ENCODE measurements at regions not wholly inside any gene's neighbourhood (a gene's known extent, or its start where the extent isn't known, plus 50 kb on each side); places are given as distances from the start of the nearest gene placed in this dataset.

DNA sequence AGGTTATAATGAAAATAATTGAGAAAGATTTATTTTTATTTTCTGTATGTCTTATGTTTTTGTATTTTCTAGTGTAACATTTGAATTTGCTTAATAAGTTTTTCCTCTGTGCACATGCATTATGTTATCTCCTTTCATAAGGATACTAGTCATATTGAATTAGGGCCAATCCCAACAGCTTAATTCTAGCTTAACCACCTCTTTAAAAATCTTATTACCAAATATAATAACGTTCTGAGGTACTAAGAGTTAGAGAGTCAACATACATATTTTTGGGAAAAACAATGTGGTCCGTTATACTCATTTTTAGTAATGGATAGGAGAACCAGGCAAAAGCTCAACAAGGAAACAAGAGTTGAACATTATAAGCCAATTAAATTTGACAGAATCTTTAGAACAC is 845.6 kb upstream of the SEL1L start:
- H3K4me3 ChIP-seq (ENCODE audit: low read depth, low read length): no peak overlapping the region
- no peaks in the 10 kb centered on the region for H3K79me2 ChIP-seq
- no peaks in the 10 kb centered on the region for H3K36me3 ChIP-seq (ENCODE audit: control insufficient read depth, insufficient read depth, low read length)
- H3K4me2 ChIP-seq (ENCODE audit: low read length): no peak overlapping the region
- no peak overlapping the region for H2AFZ ChIP-seq
- no peaks in the 10 kb centered on the region for H3K9me3 ChIP-seq (ENCODE audit: control insufficient read depth, low read length)
- TF ChIP-seq, protein P1, sequence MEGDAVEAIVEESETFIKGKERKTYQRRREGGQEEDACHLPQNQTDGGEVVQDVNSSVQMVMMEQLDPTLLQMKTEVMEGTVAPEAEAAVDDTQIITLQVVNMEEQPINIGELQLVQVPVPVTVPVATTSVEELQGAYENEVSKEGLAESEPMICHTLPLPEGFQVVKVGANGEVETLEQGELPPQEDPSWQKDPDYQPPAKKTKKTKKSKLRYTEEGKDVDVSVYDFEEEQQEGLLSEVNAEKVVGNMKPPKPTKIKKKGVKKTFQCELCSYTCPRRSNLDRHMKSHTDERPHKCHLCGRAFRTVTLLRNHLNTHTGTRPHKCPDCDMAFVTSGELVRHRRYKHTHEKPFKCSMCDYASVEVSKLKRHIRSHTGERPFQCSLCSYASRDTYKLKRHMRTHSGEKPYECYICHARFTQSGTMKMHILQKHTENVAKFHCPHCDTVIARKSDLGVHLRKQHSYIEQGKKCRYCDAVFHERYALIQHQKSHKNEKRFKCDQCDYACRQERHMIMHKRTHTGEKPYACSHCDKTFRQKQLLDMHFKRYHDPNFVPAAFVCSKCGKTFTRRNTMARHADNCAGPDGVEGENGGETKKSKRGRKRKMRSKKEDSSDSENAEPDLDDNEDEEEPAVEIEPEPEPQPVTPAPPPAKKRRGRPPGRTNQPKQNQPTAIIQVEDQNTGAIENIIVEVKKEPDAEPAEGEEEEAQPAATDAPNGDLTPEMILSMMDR (IDR thresholded peaks at IDR 0.05): no peak
- no peaks in the 10 kb centered on the region for H3K27me3 ChIP-seq (ENCODE audit: control insufficient read depth, insufficient read depth, low read length)
- H3K27ac ChIP-seq: no peak overlapping the region
- H3K9ac ChIP-seq: no peak overlapping the region
- H3K4me1 ChIP-seq: no peaks in the 10 kb centered on the region

DNA sequence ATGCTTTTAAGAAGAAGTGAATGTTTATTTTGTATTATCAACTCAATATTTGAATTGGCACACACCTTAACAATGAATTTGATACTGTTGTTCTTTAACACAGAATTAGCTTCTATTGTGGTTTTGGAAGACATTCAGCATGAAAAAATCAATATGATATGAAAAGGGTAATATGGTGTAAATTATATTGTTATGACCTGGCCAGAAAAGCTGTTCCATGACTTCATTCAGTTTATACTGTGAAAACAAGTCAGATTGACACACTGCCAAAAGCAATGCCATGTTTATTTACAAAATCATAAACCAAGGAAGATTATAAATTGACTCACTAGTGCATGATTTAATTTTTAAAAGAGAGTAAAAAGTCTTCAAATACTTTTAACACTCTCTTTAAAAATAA is 851.4 kb upstream of the SEL1L start:
- no peaks in the 10 kb centered on the region for H3K9me3 ChIP-seq (ENCODE audit: control insufficient read depth, low read length)
- no peak overlapping the region for H3K9ac ChIP-seq
- no peaks in the 10 kb centered on the region for H3K36me3 ChIP-seq (ENCODE audit: control insufficient read depth, insufficient read depth, low read length)
- TF ChIP-seq, protein P1 (IDR thresholded peaks at IDR 0.05): no peak
- H3K27ac ChIP-seq: no peak overlapping the region
- H3K4me1 ChIP-seq: no peaks in the 10 kb centered on the region
- H3K27me3 ChIP-seq (ENCODE audit: control insufficient read depth, insufficient read depth, low read length): no peaks in the 10 kb centered on the region
- no peaks in the 10 kb centered on the region for H3K79me2 ChIP-seq
- no peak overlapping the region for H3K4me2 ChIP-seq (ENCODE audit: low read length)
- no peak overlapping the region for H3K4me3 ChIP-seq (ENCODE audit: low read depth, low read length)
- no peak overlapping the region for H2AFZ ChIP-seq

DNA sequence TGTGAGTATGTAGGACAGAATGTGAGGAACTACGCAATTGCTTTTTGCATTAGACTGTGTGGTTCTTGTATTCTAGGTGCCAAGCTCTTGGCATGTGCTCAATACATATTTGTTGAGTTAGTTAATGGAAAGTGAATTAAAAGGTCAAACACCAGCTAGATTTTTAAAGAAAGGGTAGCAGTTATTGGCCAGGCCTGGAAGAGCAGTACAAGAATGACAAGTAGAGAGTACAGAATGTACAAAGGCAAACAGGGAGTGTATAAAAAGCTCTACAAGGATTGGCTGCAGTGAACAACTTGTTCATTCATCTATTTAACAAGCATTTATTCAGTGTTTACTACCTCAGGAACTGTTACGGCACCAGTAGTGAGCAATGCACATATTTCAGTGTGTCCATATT is 854.0 kb upstream of the SEL1L start:
- H3K36me3 ChIP-seq (ENCODE audit: control insufficient read depth, insufficient read depth, low read length): no peaks in the 10 kb centered on the region
- H3K27me3 ChIP-seq (ENCODE audit: control insufficient read depth, insufficient read depth, low read length): no peaks in the 10 kb centered on the region
- no peaks in the 10 kb centered on the region for H3K4me1 ChIP-seq
- H3K27ac ChIP-seq: no peak overlapping the region
- no peaks in the 10 kb centered on the region for H3K9me3 ChIP-seq (ENCODE audit: control insufficient read depth, low read length)
- H3K79me2 ChIP-seq: no peaks in the 10 kb centered on the region
- TF ChIP-seq, protein P1 (IDR thresholded peaks at IDR 0.05): no peak
- no peak overlapping the region for H3K4me3 ChIP-seq (ENCODE audit: low read depth, low read length)
- no peak overlapping the region for H3K9ac ChIP-seq
- no peak overlapping the region for H3K4me2 ChIP-seq (ENCODE audit: low read length)
- no peak overlapping the region for H2AFZ ChIP-seq

DNA sequence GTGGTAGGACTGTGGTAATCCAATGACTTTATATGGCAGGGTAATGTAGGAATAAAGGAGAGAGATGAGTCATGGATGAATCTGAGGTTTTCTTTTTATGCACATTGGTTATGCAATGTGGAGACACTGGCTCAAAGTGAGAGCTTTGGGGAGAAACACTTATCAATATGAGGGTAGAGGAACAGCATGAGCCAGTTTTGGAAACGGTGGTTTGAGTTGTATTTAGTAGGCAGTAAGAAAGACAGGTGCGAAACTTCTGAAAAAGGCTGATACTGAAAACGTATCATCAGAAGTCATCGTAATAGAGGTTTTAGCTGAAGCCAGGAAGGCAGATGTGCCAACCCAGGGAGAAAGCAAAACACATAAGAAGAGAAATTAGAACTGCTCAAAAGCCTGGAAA is 854.8 kb upstream of the SEL1L start:
- H3K4me1 ChIP-seq: no peaks in the 10 kb centered on the region
- no peaks in the 10 kb centered on the region for H3K36me3 ChIP-seq (ENCODE audit: control insufficient read depth, insufficient read depth, low read length)
- no peak overlapping the region for H3K4me3 ChIP-seq (ENCODE audit: low read depth, low read length)
- no peak overlapping the region for H3K27ac ChIP-seq
- H3K4me2 ChIP-seq (ENCODE audit: low read length): no peak overlapping the region
- no peak overlapping the region for H3K9ac ChIP-seq
- H3K9me3 ChIP-seq (ENCODE audit: control insufficient read depth, low read length): no peaks in the 10 kb centered on the region
- no peaks in the 10 kb centered on the region for H3K27me3 ChIP-seq (ENCODE audit: control insufficient read depth, insufficient read depth, low read length)
- TF ChIP-seq, protein P1 (IDR thresholded peaks at IDR 0.05): no peak
- H2AFZ ChIP-seq: no peak overlapping the region
- no peaks in the 10 kb centered on the region for H3K79me2 ChIP-seq

DNA sequence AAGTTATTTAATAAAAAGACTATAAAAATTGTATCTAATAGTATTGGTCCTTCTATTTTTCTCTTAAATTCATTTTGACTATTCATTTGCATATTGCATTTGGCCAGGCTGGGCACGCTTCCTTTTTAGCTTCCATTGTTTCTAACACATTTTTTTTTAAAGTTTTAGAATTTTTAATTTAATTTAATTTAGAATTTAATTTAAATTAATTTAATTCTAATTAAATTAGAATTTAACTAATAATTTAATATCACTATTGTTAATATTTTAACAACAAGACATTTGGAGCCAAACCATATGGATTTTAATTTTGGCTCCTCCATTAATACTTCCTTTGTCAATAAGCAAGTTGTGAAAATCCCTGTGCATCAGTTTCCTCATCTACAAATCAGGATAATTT is 856.9 kb upstream of the SEL1L start:
- Histone ChIP-seq H3K27me3 (ENCODE audit: control insufficient read depth, insufficient read depth, low read length) (no peaks in the 10 kb centered on the region), H3K4me1 (no peaks in the 10 kb centered on the region), H3K4me2 (ENCODE audit: low read length) (no peak overlapping the region), H3K4me3 (ENCODE audit: low read depth, low read length) (no peak overlapping the region), H2AFZ (no peak overlapping the region), H3K9ac (no peak overlapping the region), H3K9me3 (ENCODE audit: control insufficient read depth, low read length) (no peaks in the 10 kb centered on the region), H3K79me2 (no peaks in the 10 kb centered on the region), H3K36me3 (ENCODE audit: control insufficient read depth, insufficient read depth, low read length) (no peaks in the 10 kb centered on the region), H3K27ac (no peak overlapping the region)
- TF ChIP-seq, protein P1 (IDR thresholded peaks at IDR 0.05): no peak
